ENCODE measurements at regions not wholly inside any gene's neighbourhood (a gene's known extent, or its start where the extent isn't known, plus 50 kb on each side); places are given as distances from the start of the nearest gene placed in this dataset.

DNA sequence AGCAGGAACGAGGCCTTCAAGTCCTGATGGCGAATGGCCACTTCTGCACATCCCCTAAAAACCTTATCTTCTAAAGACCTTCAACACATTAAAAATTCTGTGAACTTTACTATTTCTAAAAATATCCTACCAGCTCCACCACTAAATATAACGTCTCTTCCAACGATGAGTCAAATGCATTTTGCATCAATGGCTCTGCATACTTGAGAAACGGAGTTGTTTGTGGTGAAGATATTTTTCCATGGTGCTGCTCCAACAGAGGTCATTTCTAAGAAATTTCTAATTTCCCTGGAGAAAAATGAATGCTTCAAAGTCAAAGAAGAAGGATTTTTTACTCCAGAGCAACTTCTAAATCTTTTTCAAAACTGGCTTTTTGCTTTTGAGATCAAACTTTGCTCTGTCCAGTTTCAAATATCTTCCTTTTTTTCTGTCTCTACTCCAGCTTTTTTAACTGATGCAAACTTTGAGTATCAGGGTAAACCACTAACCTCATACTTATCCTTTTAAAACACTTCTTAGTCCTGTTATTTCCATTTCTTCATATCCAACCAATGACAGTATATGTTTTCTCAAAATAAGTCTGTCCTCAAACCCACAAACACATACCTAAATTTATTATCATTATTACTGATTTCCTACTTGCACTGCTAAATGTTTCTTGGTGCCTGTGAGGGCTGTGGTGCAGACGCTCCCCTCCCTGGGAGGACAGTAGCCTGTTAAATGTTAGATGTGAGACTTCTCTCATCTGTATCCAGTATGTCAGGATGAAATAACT, 258.1 kb downstream of the KLF6 start:
- Histone ChIP-seq H3K36me3 (no peaks in the 10 kb centered on the region), H3K27me3 (no peaks in the 10 kb centered on the region)
- no peak for TF ChIP-seq POLR2A (IDR thresholded peaks at IDR 0.05)
- TF ChIP-seq, protein P1, sequence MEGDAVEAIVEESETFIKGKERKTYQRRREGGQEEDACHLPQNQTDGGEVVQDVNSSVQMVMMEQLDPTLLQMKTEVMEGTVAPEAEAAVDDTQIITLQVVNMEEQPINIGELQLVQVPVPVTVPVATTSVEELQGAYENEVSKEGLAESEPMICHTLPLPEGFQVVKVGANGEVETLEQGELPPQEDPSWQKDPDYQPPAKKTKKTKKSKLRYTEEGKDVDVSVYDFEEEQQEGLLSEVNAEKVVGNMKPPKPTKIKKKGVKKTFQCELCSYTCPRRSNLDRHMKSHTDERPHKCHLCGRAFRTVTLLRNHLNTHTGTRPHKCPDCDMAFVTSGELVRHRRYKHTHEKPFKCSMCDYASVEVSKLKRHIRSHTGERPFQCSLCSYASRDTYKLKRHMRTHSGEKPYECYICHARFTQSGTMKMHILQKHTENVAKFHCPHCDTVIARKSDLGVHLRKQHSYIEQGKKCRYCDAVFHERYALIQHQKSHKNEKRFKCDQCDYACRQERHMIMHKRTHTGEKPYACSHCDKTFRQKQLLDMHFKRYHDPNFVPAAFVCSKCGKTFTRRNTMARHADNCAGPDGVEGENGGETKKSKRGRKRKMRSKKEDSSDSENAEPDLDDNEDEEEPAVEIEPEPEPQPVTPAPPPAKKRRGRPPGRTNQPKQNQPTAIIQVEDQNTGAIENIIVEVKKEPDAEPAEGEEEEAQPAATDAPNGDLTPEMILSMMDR (IDR thresholded peaks at IDR 0.05): no peak
- peak; percentile 40 to 81 for TF ChIP-seq EP300 (IDR thresholded peaks at IDR 0.05)

DNA sequence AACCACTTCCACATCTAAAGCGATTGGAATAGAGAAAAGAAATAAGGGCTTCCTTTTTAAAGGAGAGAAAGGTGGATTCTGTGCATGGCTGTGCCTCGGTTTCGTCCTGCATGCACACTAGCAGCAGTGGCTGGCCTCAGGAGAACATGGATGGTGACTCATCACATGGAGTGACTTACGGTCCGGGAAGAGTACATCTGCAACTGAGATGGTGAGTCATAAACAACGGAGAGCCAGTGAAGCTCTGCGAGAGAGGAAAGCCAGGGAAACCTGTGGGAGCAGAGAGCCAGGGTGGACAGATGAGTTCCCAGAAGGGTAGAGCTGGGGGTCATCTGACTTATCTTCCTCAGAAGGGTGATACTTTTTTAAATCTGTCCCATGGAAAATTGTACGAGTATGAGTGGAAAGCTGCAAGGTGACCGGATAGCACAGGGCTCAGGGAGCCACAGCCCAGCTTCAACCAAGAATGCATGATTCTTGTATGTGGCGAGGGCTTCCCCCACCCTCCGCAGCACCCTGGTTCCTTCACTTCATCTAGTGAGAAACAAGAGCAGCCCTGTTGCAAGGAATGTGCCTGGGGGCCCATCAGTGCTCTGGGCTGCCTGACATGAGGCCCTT, 259.1 kb downstream of the KLF6 start:
- TF ChIP-seq EP300 (IDR thresholded peaks at IDR 0.05) (peak in 1 of 2 donors; percentile 65), POLR2A (IDR thresholded peaks at IDR 0.05) (no peak)
- TF ChIP-seq, protein P1 (IDR thresholded peaks at IDR 0.05): no peak
- no peaks in the 10 kb centered on the region for H3K27me3 ChIP-seq
- peaks cover 0 to 46% (median 18%) of the 10 kb centered on the region in 4 donors for H3K4me1 ChIP-seq
- no peaks in the 10 kb centered on the region for H3K9me3 ChIP-seq
- no peaks in the 10 kb centered on the region for H3K36me3 ChIP-seq
- 77 to 82% methylated on average over 11 of the region's 11 CpGs for WGBS, 2 donors
- H3K4me3 ChIP-seq: no peak overlapping the region
- peak overlapping the region; percentile 5 to 83 (median 54) for H3K27ac ChIP-seq
- peak; percentile 44 to 51 for DNase-seq (ENCODE audit: low spot score in 2 of 2)

More for the DNA sequence above, 258.1 kb downstream of the KLF6 start:
- WGBS, 2 donors: 44 to 51% methylated on average over 6 of the region's 6 CpGs
- H3K4me3 ChIP-seq: no peak overlapping the region
- peak in 1 of 2 donors; percentile 31 for DNase-seq (ENCODE audit: low spot score in 2 of 2)
- H3K4me1 ChIP-seq: peaks cover 0 to 46% (median 18%) of the 10 kb centered on the region in 4 donors
- H3K27ac ChIP-seq: peak overlapping the region; percentile 5 to 83 (median 60)
- no peaks in the 10 kb centered on the region for H3K9me3 ChIP-seq

DNA sequence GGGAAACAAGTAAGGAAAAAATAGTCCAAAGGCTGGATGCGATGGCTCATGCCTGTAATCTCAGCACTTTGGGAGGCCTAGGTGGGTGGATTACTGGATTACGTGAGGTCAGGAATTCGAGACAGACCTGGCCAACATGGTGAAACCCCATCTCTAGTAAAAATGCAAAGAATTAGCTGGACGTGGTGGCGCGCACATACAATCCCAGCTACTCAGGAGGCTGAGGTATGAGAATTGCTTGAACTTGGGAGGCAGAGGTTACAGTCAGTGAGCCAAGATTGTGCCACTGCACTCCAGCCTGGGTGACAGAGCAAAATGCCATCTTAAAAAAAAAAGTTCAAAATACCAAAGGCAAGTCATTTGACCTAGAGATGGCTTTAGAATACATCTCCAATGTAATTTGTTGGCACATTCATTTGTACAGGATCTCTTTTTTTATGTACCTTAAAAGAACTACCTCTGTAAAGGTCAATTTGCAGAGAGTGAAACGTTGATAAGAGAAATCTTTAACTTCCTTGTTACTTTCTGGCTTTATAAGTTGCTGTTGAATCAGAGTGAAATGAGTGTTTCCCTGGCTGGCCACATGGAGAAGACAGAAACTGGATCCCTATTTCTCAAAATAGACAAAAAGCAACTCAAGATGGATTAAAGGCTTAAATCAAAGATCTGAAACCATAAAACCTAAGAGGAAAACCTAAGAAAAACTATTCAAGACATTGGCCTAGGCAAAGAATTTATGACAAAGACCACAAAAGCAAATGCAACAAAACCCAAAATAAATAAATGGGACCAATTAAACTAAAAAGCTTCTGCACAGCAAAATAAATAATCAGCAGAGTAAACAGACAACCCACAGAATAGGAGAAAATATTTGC, 260.7 kb downstream of the KLF6 start:
- no peak for TF ChIP-seq POLR2A (IDR thresholded peaks at IDR 0.05)
- no peak for TF ChIP-seq EP300 (IDR thresholded peaks at IDR 0.05)
- TF ChIP-seq, protein P1 (IDR thresholded peaks at IDR 0.05): no peak
- 90% methylated on average over 7 of the region's 7 CpGs for WGBS, 2 donors
- Histone ChIP-seq H3K9me3 (no peaks in the 10 kb centered on the region), H3K36me3 (no peaks in the 10 kb centered on the region), H3K4me3 (no peak overlapping the region), H3K4me1 (peaks cover 0 to 38% (median 16%) of the 10 kb centered on the region in 4 donors), H3K27me3 (no peaks in the 10 kb centered on the region), H3K27ac (no peak overlapping the region)
- DNase-seq (ENCODE audit: low spot score in 2 of 2): no peak

DNA sequence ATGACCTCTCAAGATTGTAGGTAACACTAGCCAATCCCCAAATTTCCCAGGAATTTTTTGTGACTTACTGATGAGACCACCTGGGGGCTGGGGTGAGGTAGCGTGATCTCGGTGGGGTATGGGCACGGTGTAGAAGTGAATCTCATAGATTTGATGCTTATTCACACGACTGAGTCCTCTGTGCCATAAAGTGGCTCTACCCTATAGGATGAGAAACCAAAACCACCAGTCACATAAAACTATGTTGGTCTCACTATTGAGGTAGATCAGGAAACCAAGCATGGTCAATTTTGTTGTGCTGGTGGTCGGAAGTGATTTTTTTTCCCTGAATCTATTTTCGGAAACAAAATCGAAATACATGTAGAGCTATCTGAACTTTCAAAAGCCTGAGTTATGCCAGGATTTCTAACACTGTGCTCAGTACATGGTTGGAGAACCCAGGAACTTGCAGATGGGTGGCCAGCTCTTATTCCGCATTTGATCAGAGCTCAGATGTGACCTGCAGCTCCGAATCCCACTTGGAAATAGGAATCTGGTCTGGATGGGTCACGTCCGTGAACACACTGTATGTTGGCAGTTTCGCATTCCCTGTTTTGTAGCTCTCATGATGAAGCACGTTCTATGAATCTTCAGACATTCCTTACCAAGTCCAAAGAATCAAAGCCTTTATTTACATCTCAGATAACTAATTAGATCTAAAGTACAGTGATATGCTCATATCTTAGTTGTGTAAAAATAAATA, 261.5 kb downstream of the KLF6 start:
- Histone ChIP-seq H3K27ac (no peak overlapping the region), H3K9me3 (no peaks in the 10 kb centered on the region), H3K4me3 (no peak overlapping the region), H3K36me3 (no peaks in the 10 kb centered on the region), H3K4me1 (peaks cover 0 to 30% (median 12%) of the 10 kb centered on the region in 4 donors), H3K27me3 (no peaks in the 10 kb centered on the region)
- whole genome bisulfite sequencing, 2 donors: 94 to 96% methylated on average over 13 of the region's 13 CpGs
- TF ChIP-seq, protein P1 (IDR thresholded peaks at IDR 0.05): no peak
- no peak for TF ChIP-seq EP300 (IDR thresholded peaks at IDR 0.05)
- TF ChIP-seq POLR2A (IDR thresholded peaks at IDR 0.05): no peak
- DNase-seq (ENCODE audit: low spot score in 2 of 2): no peak
